Neuronal stem cell (in vitro differentiated cells): ENCODE measurements at regions not wholly inside any gene's neighbourhood (a gene's known extent, or its start where the extent isn't known, plus 50 kb on each side); places are given as distances from the start of the nearest gene placed in this dataset.

Experiments used
- DNase-seq: peaks from one replicate; pipeline ENCODE4 v3.0.0-alpha.2; 2013; ENCODE audit warnings: low spot score
- H2AFZ ChIP-seq: one replicate; pipeline ENCODE4 v1.6.1; 2013; ENCODE audit warnings: mild to moderate bottlenecking, low read length, inconsistent platforms
- H2AK5ac ChIP-seq: 2 replicates; pipeline ENCODE4 v1.6.1; 2013; ENCODE audit warnings: low read depth, mild to moderate bottlenecking, inconsistent platforms, low read length, moderate library complexity, mixed read lengths
- H2BK120ac ChIP-seq: 2 replicates; pipeline ENCODE4 v1.6.1; 2013; ENCODE audit warnings: low read depth, mild to moderate bottlenecking, inconsistent platforms, low read length, moderate library complexity, mixed read lengths
- H2BK12ac ChIP-seq: one replicate; pipeline ENCODE4 v1.6.1; 2013; ENCODE audit warnings: low read length, inconsistent platforms
- H2BK15ac ChIP-seq: 2 replicates; pipeline ENCODE4 v1.6.1; 2013; ENCODE audit warnings: mild to moderate bottlenecking, low read length, inconsistent platforms, mixed read lengths
- H2BK5ac ChIP-seq: one replicate; pipeline ENCODE4 v1.6.1; 2013; ENCODE audit warnings: inconsistent platforms, mild to moderate bottlenecking, low read length, moderate library complexity
- H3K14ac ChIP-seq: one replicate; pipeline ENCODE4 v1.6.1; 2013; ENCODE audit warnings: low read length, inconsistent platforms
- H3K18ac ChIP-seq: 2 replicates; pipeline ENCODE4 v1.6.1; 2013; ENCODE audit warnings: low read length, inconsistent platforms
- H3K23ac ChIP-seq: 2 replicates; pipeline ENCODE4 v1.6.1; 2013; ENCODE audit warnings: low read depth, mild to moderate bottlenecking, mixed read lengths, low read length, inconsistent platforms; ENCODE audit not compliant: poor library complexity
- H3K27ac ChIP-seq: replicated peaks from 3 replicates; pipeline ENCODE4 v1.5.1; 2013; ENCODE audit warnings: low read length, inconsistent platforms
- H3K27me3 ChIP-seq, 3 experiments: 2 replicates each; pipeline ENCODE4 v1.6.1; 2013; ENCODE audit warnings: low read length in 3 of 3, mild to moderate bottlenecking in 2 of 3, inconsistent platforms in 1 of 3, low read depth in 1 of 3, mixed read lengths in 1 of 3, moderate library complexity in 1 of 3; ENCODE audit not compliant: control insufficient read depth in 3 of 3, insufficient read depth in 3 of 3
- H3K36me3 ChIP-seq, 2 donors: replicated peaks in 1 of 2; 2 replicates each; pipeline ENCODE4 v1.6.1; 2013; ENCODE audit warnings: low read length in 2 of 2; ENCODE audit not compliant: control insufficient read depth in 2 of 2, insufficient read depth in 2 of 2
- H3K4ac ChIP-seq: 2 replicates; pipeline ENCODE4 v1.6.1; 2013; ENCODE audit warnings: inconsistent platforms, mild to moderate bottlenecking, low read length, moderate library complexity
- H3K4me1 ChIP-seq, 2 donors: 1 replicate in 1 of 2; 2 replicates in 1 of 2; pipeline ENCODE4 v1.6.1; 2013; ENCODE audit warnings: low read length in 2 of 2, low read depth in 1 of 2; ENCODE audit not compliant: control insufficient read depth in 2 of 2, insufficient read depth in 1 of 2
- H3K4me2 ChIP-seq: one replicate; pipeline ENCODE4 v1.6.1; 2013; ENCODE audit warnings: mild to moderate bottlenecking, low read length, inconsistent platforms; ENCODE audit not compliant: insufficient read depth, poor library complexity, severe bottlenecking
- H3K4me3 ChIP-seq, 2 donors: 2 replicates each; pipeline ENCODE4 v1.5.1; 2013; ENCODE audit warnings: low read length in 2 of 2, mild to moderate bottlenecking in 2 of 2, inconsistent platforms in 1 of 2, moderate library complexity in 1 of 2
- H3K79me1 ChIP-seq: one replicate; pipeline ENCODE4 v1.6.1; 2013; ENCODE audit warnings: low read depth, mild to moderate bottlenecking, inconsistent platforms, low read length, moderate library complexity
- H3K9ac ChIP-seq: one replicate; pipeline ENCODE4 v1.6.1; 2013; ENCODE audit warnings: mild to moderate bottlenecking, low read depth, low read length, inconsistent platforms; ENCODE audit not compliant: poor library complexity
- H3K9me3 ChIP-seq, 2 donors: replicated peaks in 1 of 2; 2 replicates each; pipeline versions ENCODE3 to v1.6.1; 2013; ENCODE audit warnings: low read length in 2 of 2, mild to moderate bottlenecking in 2 of 2, inconsistent platforms in 1 of 2, low read depth in 1 of 2, mixed read lengths in 1 of 2, moderate library complexity in 1 of 2; ENCODE audit not compliant: control insufficient read depth in 2 of 2, insufficient read depth in 1 of 2
- H4K8ac ChIP-seq: one replicate; pipeline ENCODE4 v1.6.1; 2013; ENCODE audit warnings: low read depth, mild to moderate bottlenecking, inconsistent platforms, low read length, moderate library complexity
- H4K91ac ChIP-seq: one replicate; pipeline ENCODE4 v1.6.1; 2013; ENCODE audit warnings: low read length, low read depth, mild to moderate bottlenecking, inconsistent platforms; ENCODE audit not compliant: poor library complexity
- WGBS, 2 donors: extraction: QIAGEN DNeasy Blood & Tissue Kit; methylation state at CpG; one replicate each; pipeline ENCODE4 v1.1.7; 2013; ENCODE audit warnings: missing lambda C conversion rate in 2 of 2, mixed read lengths in 1 of 2; ENCODE audit not compliant: insufficient read length in 2 of 2, insufficient replicate concordance in 1 of 2; ENCODE audit errors: extremely low coverage in 2 of 2; 5-methylcytosine and 5-hydroxymethylcytosine counted together

DNA sequence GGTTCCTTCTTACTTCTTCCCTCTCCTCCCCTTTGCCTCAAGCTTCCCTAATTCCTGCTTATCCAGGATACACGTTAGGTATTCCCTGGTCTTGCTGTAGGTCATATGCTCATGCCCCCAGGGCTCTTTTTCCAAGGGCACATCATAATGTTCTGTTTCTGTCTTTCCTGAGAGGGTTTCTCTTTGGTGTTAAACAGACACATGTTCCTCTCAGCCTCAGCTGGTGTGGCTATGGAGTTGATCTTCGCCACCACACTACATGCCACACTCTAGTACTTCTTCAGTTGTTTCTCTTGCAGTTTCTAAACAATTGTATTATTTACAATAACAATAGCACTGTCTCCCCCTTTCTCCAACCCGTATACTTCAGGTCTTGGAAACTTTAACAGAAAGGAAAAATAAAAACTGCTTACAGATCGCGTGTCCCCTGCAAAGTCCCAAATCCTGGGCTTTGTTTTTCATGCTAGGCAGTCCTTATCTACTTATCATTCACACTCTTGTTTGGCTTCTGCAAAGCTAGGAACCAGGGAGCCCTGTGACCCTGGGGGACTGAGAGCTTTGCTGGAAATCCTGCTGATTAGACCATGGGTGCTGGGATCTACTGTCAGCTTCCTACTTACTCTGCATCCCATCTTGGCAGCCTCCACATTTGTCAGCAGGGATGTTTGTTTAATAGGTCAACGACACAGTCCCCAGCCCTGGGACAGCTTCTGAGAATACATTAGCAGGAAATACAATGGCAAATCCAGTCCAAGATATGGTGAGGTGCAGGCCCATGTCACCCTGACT, 193.9 kb upstream of the BMPER start:
- Histone ChIP-seq H4K8ac (no peak overlapping the region), H2BK15ac (no peak overlapping the region), H3K4me3 (no peak overlapping the region), H2BK12ac (no peak overlapping the region), H3K14ac (no peak overlapping the region), H3K23ac (no peak overlapping the region), H3K4ac (no peak overlapping the region), H2AFZ (no peak overlapping the region), H3K4me1 (peaks cover 2% of the 10 kb centered on the region in 2 donors), H2BK5ac (no peak overlapping the region), H2BK120ac (no peak overlapping the region), H3K36me3 (no peaks in the 10 kb centered on the region), H3K18ac (no peak overlapping the region), H3K27me3 (no peaks in the 10 kb centered on the region), H4K91ac (no peak overlapping the region), H3K27ac (no peak overlapping the region), H2AK5ac (no peak overlapping the region), H3K79me1 (no peaks in the 10 kb centered on the region), H3K9me3 (no peaks in the 10 kb centered on the region), H3K4me2 (no peak overlapping the region), H3K9ac (no peak overlapping the region)
- WGBS, 2 donors: no CpG with 5 or more reads among the region's 6 CpGs
- DNase-seq: no peak

GRCh38 chr7:33712020-33712414, 193.3 kb upstream of the BMPER start:
- Histone ChIP-seq H3K36me3 (no peaks in the 10 kb centered on the region), H2BK120ac (no peak overlapping the region), H3K14ac (no peak overlapping the region), H3K9me3 (no peaks in the 10 kb centered on the region), H2AK5ac (no peak overlapping the region), H2BK15ac (no peak overlapping the region), H3K4ac (no peak overlapping the region), H3K23ac (no peak overlapping the region), H4K91ac (no peak overlapping the region), H3K27me3 (no peaks in the 10 kb centered on the region), H3K18ac (no peak overlapping the region), H3K27ac (no peak overlapping the region), H2AFZ (no peak overlapping the region), H3K4me1 (peaks cover 0 to 7% of the 10 kb centered on the region in 2 donors), H3K79me1 (no peaks in the 10 kb centered on the region), H3K9ac (no peak overlapping the region), H4K8ac (no peak overlapping the region), H3K4me3 (no peak overlapping the region), H2BK12ac (no peak overlapping the region), H3K4me2 (no peak overlapping the region), H2BK5ac (no peak overlapping the region)
- no CpG with 5 or more reads among the region's 4 CpGs for WGBS, 2 donors
- no peak for DNase-seq

GRCh38 chr7:33714208-33714607, 191.1 kb upstream of the BMPER start:
- no peak overlapping the region for H2BK15ac ChIP-seq
- H3K14ac ChIP-seq: no peak overlapping the region
- peaks cover 0 to 10% of the 10 kb centered on the region in 2 donors for H3K4me1 ChIP-seq
- H2BK5ac ChIP-seq: no peak overlapping the region
- H3K9ac ChIP-seq: no peak overlapping the region
- H2AK5ac ChIP-seq: no peak overlapping the region
- H3K27me3 ChIP-seq: no peaks in the 10 kb centered on the region
- no CpG with 5 or more reads among the region's 5 CpGs for WGBS, 2 donors
- H3K18ac ChIP-seq: peak overlapping the region; percentile 8
- H3K79me1 ChIP-seq: no peaks in the 10 kb centered on the region
- no peak overlapping the region for H2AFZ ChIP-seq
- H3K4ac ChIP-seq: no peak overlapping the region
- H4K8ac ChIP-seq: no peak overlapping the region
- H3K4me3 ChIP-seq: no peak overlapping the region
- no peak overlapping the region for H3K27ac ChIP-seq
- no peaks in the 10 kb centered on the region for H3K36me3 ChIP-seq
- no peaks in the 10 kb centered on the region for H3K9me3 ChIP-seq
- peak overlapping the region; percentile 20 for H3K23ac ChIP-seq
- DNase-seq: no peak
- H2BK120ac ChIP-seq: no peak overlapping the region
- no peak overlapping the region for H4K91ac ChIP-seq
- no peak overlapping the region for H2BK12ac ChIP-seq
- H3K4me2 ChIP-seq: no peak overlapping the region

DNA sequence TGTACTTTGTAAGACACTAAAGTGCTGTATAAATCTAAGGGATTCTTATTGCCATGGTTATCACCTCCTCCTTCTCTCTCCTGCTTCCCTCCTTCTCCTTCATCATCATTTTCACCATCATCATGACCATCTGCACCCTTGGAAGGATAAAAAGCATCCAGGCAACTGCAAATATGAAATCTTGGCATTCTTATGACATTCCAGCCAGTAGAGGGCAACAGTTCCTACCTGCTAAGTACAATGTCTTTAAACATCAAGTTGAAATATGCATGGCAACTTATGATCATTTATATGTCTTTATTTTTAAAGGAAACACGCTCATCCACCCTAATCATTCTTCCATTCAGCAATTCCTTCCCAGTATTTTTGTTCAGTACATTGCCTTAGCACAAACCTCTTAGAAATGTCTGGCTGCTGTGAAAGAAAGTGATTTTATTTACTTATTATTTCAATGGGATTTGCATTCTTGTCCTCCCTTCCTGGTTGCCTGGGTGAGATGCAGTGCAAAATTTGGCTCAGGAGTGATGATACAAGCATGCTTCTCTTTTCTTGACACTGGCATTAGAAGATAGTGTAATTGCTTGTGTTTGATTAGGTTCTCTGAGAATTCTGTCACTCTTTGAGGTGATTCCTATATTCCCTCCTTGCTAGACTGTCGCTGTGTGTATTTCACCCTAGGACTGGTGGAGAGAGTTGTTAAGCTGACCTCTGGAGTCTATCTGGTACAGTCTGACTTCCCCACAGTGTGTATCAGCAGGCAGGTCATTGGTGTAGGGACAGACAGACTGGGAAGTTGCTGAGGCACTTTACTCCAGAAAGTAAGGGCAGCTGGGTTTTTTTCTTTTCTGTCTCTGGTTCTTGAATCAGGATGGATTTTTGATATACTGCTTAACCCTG, 188.5 kb upstream of the BMPER start:
- H3K18ac ChIP-seq: no peak overlapping the region
- H4K8ac ChIP-seq: no peak overlapping the region
- peak; percentile 42 for DNase-seq
- no peak overlapping the region for H3K4me2 ChIP-seq
- no peak overlapping the region for H3K14ac ChIP-seq
- no peak overlapping the region for H2AFZ ChIP-seq
- H2BK5ac ChIP-seq: no peak overlapping the region
- no peak overlapping the region for H2BK120ac ChIP-seq
- no peak overlapping the region for H2BK12ac ChIP-seq
- no peak overlapping the region for H3K9ac ChIP-seq
- no peaks in the 10 kb centered on the region for H3K27me3 ChIP-seq
- H3K4me3 ChIP-seq: no peak overlapping the region
- no peak overlapping the region for H3K27ac ChIP-seq
- no peaks in the 10 kb centered on the region for H3K9me3 ChIP-seq
- no peaks in the 10 kb centered on the region for H3K79me1 ChIP-seq
- no CpG with 5 or more reads among the region's 2 CpGs for WGBS, 2 donors
- no peak overlapping the region for H2AK5ac ChIP-seq
- H2BK15ac ChIP-seq: no peak overlapping the region
- no peaks in the 10 kb centered on the region for H3K36me3 ChIP-seq
- no peak overlapping the region for H3K4ac ChIP-seq
- no peak overlapping the region for H4K91ac ChIP-seq
- no peak overlapping the region for H3K23ac ChIP-seq
- H3K4me1 ChIP-seq: peaks cover 0 to 10% of the 10 kb centered on the region in 2 donors
